ENCODE measurements at regions not wholly inside any gene's neighbourhood (a gene's known extent, or its start where the extent isn't known, plus 50 kb on each side); places are given as distances from the start of the nearest gene placed in this dataset.

GRCh38 chr13:61255040-61255796, 160.4 kb downstream of the PCDH20 start:
- CTCF ChIA-PET (ENCODE audit: partially characterized antibody) = no interaction called here
- Histone ChIP-seq H3K4me1 (ENCODE audit: insufficient read depth, low read length) (no peaks in the 10 kb centered on the region), H3K4me3 (ENCODE audit: low read length in 2 of 2) (no peak overlapping the region), H3K27me3 (ENCODE audit: insufficient read depth, low read length) (no peaks in the 10 kb centered on the region), H3K9me3 (ENCODE audit: control insufficient read depth in 1 of 2, low read length in 2 of 2) (no peaks in the 10 kb centered on the region), H3K27ac (ENCODE audit: low read depth, low read length) (no peak overlapping the region), H3K36me3 (ENCODE audit: insufficient read depth, low read length) (no peaks in the 10 kb centered on the region)
- Mint-ChIP-seq H3K27ac (no peak overlapping the region), H3K9me3 (peaks cover 0 to 5% (median 0%) of the 10 kb centered on the region in 8 donors), H3K4me3 (no peak overlapping the region), H3K4me1 (no peaks in the 10 kb centered on the region), H3K27me3 (no peaks in the 10 kb centered on the region), H3K36me3 (no peaks in the 10 kb centered on the region)
- intact Hi-C loops (cut with micrococcal nuclease) = no loop called here
- POLR2A ChIA-PET (ENCODE audit: partially characterized antibody) = no interaction called here
- no peak for DNase-seq

DNA sequence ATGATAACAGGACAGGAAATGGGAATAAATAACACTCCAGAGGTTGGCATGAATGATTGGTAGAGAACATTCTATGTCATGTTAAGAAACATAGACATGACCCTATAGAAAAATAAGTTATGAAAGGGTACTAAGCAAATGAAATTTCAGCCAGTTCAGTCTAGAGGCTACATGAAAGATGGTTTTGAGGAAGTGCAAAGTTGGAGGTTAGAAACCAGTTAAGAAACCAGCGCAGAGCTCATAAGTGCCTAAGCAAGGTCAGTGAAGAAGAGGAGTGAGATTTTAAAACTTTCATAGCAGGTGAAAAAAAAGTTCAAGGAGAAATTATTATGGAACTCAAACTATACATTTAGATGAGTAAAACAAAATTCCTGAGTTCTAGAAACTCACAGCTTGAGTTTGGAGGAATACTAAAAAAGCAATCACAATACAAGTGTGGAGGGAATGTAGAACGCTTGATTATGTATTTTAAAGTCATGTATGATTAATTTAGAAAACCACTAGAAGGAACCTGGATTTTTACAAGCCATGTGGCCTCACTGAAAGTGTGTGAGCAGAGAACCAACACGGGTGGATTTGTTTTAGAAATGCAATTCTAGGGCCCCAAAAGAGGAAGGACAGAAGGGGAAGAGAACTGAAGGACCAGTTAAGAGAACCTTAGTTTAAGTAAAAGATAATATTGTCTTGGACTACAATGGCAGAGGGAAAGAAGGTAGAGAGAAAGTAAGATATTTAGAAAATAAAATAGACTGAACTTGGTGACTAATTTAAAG, 162.4 kb downstream of the PCDH20 start:
- POLR2A ChIA-PET (ENCODE audit: partially characterized antibody) = no interaction called here
- Histone ChIP-seq H3K4me1 (ENCODE audit: insufficient read depth, low read length) (no peaks in the 10 kb centered on the region), H3K36me3 (ENCODE audit: insufficient read depth, low read length) (no peaks in the 10 kb centered on the region), H3K4me3 (ENCODE audit: low read length in 2 of 2) (no peak overlapping the region), H3K9me3 (ENCODE audit: control insufficient read depth in 1 of 2, low read length in 2 of 2) (no peaks in the 10 kb centered on the region), H3K27me3 (ENCODE audit: insufficient read depth, low read length) (no peaks in the 10 kb centered on the region), H3K27ac (ENCODE audit: low read depth, low read length) (no peak overlapping the region)
- H3K9me3 Mint-ChIP-seq = peaks cover 0 to 9% (median 3%) of the 10 kb centered on the region in 8 donors
- no peak for DNase-seq
- no peak overlapping the region for H3K4me3 Mint-ChIP-seq
- H3K27me3 Mint-ChIP-seq = no peaks in the 10 kb centered on the region
- CTCF ChIA-PET (ENCODE audit: partially characterized antibody) = no interaction called here
- H3K36me3 Mint-ChIP-seq = no peaks in the 10 kb centered on the region
- intact Hi-C loops (cut with micrococcal nuclease) = no loop called here
- no peaks in the 10 kb centered on the region for H3K4me1 Mint-ChIP-seq
- H3K27ac Mint-ChIP-seq = no peak overlapping the region

DNA sequence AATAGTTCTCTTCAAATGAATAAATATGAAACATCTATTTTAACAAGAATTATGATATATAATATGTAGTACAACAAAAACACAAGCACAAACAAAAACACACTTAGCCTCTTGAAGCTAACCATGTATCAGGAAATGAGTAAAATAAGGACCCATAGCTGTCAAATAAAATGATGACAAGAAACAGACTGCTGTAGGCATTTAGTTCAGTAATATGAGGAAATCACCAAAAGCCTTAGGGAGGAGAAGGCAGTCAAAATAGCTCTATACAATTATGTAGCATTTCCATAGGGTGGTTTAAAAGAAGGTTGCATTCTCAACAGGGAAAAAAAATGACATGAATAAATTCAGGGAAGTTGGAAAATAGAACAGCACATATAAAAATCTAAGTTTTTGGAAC, 163.4 kb downstream of the PCDH20 start:
- no peak overlapping the region for H3K4me3 Mint-ChIP-seq
- intact Hi-C loops (cut with micrococcal nuclease) = no loop called here
- no peak for DNase-seq
- Histone ChIP-seq H3K9me3 (ENCODE audit: control insufficient read depth in 1 of 2, low read length in 2 of 2) (no peaks in the 10 kb centered on the region), H3K27ac (ENCODE audit: low read depth, low read length) (no peak overlapping the region), H3K27me3 (ENCODE audit: insufficient read depth, low read length) (no peaks in the 10 kb centered on the region), H3K36me3 (ENCODE audit: insufficient read depth, low read length) (no peaks in the 10 kb centered on the region), H3K4me3 (ENCODE audit: low read length in 2 of 2) (no peak overlapping the region), H3K4me1 (ENCODE audit: insufficient read depth, low read length) (no peaks in the 10 kb centered on the region)
- no peaks in the 10 kb centered on the region for H3K4me1 Mint-ChIP-seq
- ChIA-PET CTCF (ENCODE audit: partially characterized antibody) (no interaction called here), POLR2A (ENCODE audit: partially characterized antibody) (no interaction called here)
- peaks cover 0 to 6% (median 3%) of the 10 kb centered on the region in 8 donors for H3K9me3 Mint-ChIP-seq
- H3K36me3 Mint-ChIP-seq = no peaks in the 10 kb centered on the region
- H3K27me3 Mint-ChIP-seq = no peaks in the 10 kb centered on the region
- no peak overlapping the region for H3K27ac Mint-ChIP-seq

GRCh38 chr13:61247149-61247936, 168.3 kb downstream of the PCDH20 start:
- Histone ChIP-seq H3K36me3 (ENCODE audit: insufficient read depth, low read length) (no peaks in the 10 kb centered on the region), H3K27ac (ENCODE audit: low read depth, low read length) (no peak overlapping the region), H3K27me3 (ENCODE audit: insufficient read depth, low read length) (no peaks in the 10 kb centered on the region), H3K4me1 (ENCODE audit: insufficient read depth, low read length) (no peaks in the 10 kb centered on the region), H3K4me3 (ENCODE audit: low read length in 2 of 2) (no peak overlapping the region), H3K9me3 (ENCODE audit: control insufficient read depth in 1 of 2, low read length in 2 of 2) (no peaks in the 10 kb centered on the region)
- Mint-ChIP-seq H3K4me1 (no peaks in the 10 kb centered on the region), H3K4me3 (no peak overlapping the region), H3K9me3 (peaks cover 0 to 15% (median 6%) of the 10 kb centered on the region in 8 donors), H3K27ac (no peak overlapping the region), H3K27me3 (no peaks in the 10 kb centered on the region), H3K36me3 (no peaks in the 10 kb centered on the region)
- DNase-seq = no peak
- ChIA-PET CTCF (ENCODE audit: partially characterized antibody) (no interaction called here), POLR2A (ENCODE audit: partially characterized antibody) (no interaction called here)
- intact Hi-C loops (cut with micrococcal nuclease) = no loop called here

DNA sequence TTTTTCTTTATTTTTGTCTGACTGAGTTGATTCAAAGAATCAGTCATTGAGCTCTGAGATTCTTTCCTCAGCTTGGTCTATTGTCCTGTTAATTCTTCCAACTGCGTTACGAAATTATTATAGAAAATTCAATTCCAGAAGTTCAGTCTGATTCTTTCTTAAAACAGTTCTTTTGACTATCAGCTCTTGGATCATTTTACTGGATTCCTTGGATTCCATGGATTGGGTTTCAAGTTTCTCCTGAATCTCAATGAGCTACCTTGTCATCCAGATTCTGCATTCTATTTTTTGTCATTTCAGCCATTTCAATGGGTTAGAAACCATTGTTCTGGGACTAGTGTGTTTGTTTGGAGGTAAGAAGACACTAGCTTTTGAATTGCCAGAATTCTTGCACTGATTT, 169.3 kb downstream of the PCDH20 start:
- H3K4me3 Mint-ChIP-seq = no peak overlapping the region
- no peak overlapping the region for H3K27ac Mint-ChIP-seq
- H3K4me1 ChIP-seq (ENCODE audit: insufficient read depth, low read length) = no peaks in the 10 kb centered on the region
- H3K27me3 Mint-ChIP-seq = no peaks in the 10 kb centered on the region
- no peaks in the 10 kb centered on the region for H3K36me3 ChIP-seq (ENCODE audit: insufficient read depth, low read length)
- no peak overlapping the region for H3K4me3 ChIP-seq (ENCODE audit: low read length in 2 of 2)
- intact Hi-C loops (cut with micrococcal nuclease) = no loop called here
- no peaks in the 10 kb centered on the region for H3K27me3 ChIP-seq (ENCODE audit: insufficient read depth, low read length)
- no peaks in the 10 kb centered on the region for H3K4me1 Mint-ChIP-seq
- H3K9me3 ChIP-seq (ENCODE audit: control insufficient read depth in 1 of 2, low read length in 2 of 2) = no peaks in the 10 kb centered on the region
- no peaks in the 10 kb centered on the region for H3K36me3 Mint-ChIP-seq
- ChIA-PET POLR2A (ENCODE audit: partially characterized antibody) (no interaction called here), CTCF (ENCODE audit: partially characterized antibody) (no interaction called here)
- DNase-seq = no peak
- H3K27ac ChIP-seq (ENCODE audit: low read depth, low read length) = no peak overlapping the region
- peaks cover 0 to 15% (median 6%) of the 10 kb centered on the region in 8 donors for H3K9me3 Mint-ChIP-seq

- Mint-ChIP-seq H3K4me3 (no peak overlapping the region), H3K27ac (no peak overlapping the region), H3K27me3 (no peaks in the 10 kb centered on the region), H3K9me3 (peaks cover 0 to 8% (median 0%) of the 10 kb centered on the region in 8 donors), H3K4me1 (no peaks in the 10 kb centered on the region), H3K36me3 (no peaks in the 10 kb centered on the region)
- no peak overlapping the region for H3K27ac ChIP-seq (ENCODE audit: low read depth, low read length)
- H3K9me3 ChIP-seq (ENCODE audit: control insufficient read depth in 1 of 2, low read length in 2 of 2) = no peaks in the 10 kb centered on the region
- H3K36me3 ChIP-seq (ENCODE audit: insufficient read depth, low read length) = no peaks in the 10 kb centered on the region
- H3K27me3 ChIP-seq (ENCODE audit: insufficient read depth, low read length) = no peaks in the 10 kb centered on the region
- no peak for DNase-seq
- H3K4me3 ChIP-seq (ENCODE audit: low read length in 2 of 2) = no peak overlapping the region
- CTCF ChIA-PET (ENCODE audit: partially characterized antibody) = no interaction called here
- intact Hi-C loops (cut with micrococcal nuclease) = no loop called here
- POLR2A ChIA-PET (ENCODE audit: partially characterized antibody) = no interaction called here
- H3K4me1 ChIP-seq (ENCODE audit: insufficient read depth, low read length) = no peaks in the 10 kb centered on the region
Observed at GRCh38 chr13:61215601-61216000, 200.0 kb downstream of the PCDH20 start.

DNA sequence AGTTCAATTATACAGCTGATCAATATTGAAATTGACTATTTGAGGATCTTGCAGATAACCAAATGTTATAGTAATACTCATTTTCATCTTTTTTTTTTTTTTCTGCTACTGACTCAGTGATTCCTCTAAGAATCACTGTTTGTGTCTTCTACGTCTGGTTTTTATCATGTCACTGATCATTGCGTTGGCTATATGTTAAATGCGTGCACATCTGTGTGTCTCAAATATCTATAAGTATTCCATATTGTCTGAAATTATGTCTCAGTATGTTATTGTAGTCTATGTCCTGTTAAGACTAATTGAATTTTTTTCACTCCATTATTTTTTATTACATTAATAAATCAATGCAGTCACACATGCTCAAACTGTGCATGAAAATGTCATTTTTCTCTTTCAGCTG, 200.5 kb downstream of the PCDH20 start:
- no peak for DNase-seq
- Histone ChIP-seq H3K4me1 (ENCODE audit: insufficient read depth, low read length) (no peaks in the 10 kb centered on the region), H3K4me3 (ENCODE audit: low read length in 2 of 2) (no peak overlapping the region), H3K36me3 (ENCODE audit: insufficient read depth, low read length) (no peaks in the 10 kb centered on the region), H3K27ac (ENCODE audit: low read depth, low read length) (no peak overlapping the region), H3K9me3 (ENCODE audit: control insufficient read depth in 1 of 2, low read length in 2 of 2) (no peaks in the 10 kb centered on the region), H3K27me3 (ENCODE audit: insufficient read depth, low read length) (no peaks in the 10 kb centered on the region)
- intact Hi-C loops (cut with micrococcal nuclease) = no loop called here
- ChIA-PET POLR2A (ENCODE audit: partially characterized antibody) (no interaction called here), CTCF (ENCODE audit: partially characterized antibody) (no interaction called here)
- Mint-ChIP-seq H3K36me3 (no peaks in the 10 kb centered on the region), H3K4me1 (no peaks in the 10 kb centered on the region), H3K9me3 (peaks cover 0 to 8% (median 0%) of the 10 kb centered on the region in 8 donors), H3K27me3 (no peaks in the 10 kb centered on the region), H3K4me3 (no peak overlapping the region), H3K27ac (no peak overlapping the region)

All from CD4-positive, alpha-beta memory T cell (primary cell).